ENCODE measurements at regions not wholly inside any gene's neighbourhood (a gene's known extent, or its start where the extent isn't known, plus 50 kb on each side); places are given as distances from the start of the nearest gene placed in this dataset.

DNA sequence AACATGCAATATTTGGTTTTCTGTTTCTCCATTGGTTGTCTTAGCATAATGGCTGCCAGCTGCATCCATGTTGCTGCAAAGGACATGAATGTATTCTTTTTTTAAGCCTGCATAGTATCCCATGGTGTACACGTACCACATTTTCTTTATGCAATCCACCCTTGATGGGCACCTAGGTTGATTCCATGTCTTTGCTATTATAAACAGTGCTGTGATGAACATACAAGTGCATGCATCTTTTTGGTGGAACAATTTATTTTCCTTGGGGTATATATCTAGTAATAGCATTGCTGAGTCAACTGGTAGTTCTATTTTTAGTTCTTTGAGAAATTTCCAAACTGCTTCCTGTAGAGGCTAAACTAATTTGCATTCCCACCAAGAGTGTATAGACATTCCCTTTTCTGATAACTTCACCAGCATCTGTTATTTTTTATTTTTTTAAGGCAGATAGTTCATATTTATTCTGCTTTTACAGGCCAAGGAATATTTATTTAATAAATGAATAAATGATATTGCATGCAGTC is 62.4 kb upstream of the NPHP3 start:
- H2AFZ ChIP-seq = no peak overlapping the region
- no peak overlapping the region for H3K27ac ChIP-seq
- peaks cover 30% of the 10 kb centered on the region for H3K4me1 ChIP-seq (ENCODE audit: insufficient read depth)
- H3K9me3 ChIP-seq (ENCODE audit: low read depth) = no peaks in the 10 kb centered on the region
- no peaks in the 10 kb centered on the region for H3K9me2 ChIP-seq (ENCODE audit: insufficient read depth)
- H3K36me3 ChIP-seq (ENCODE audit: low read depth) = no peaks in the 10 kb centered on the region
- no peak overlapping the region for H3K4me3 ChIP-seq
- in situ Hi-C loops (cut with MboI) = no loop called here
- no peaks in the 10 kb centered on the region for H3K79me2 ChIP-seq (ENCODE audit: insufficient read depth)
- DNase-seq = peak; percentile 25
- no peak overlapping the region for H3K4me2 ChIP-seq (ENCODE audit: unreplicated experiment)
- no peaks in the 10 kb centered on the region for H3K27me3 ChIP-seq (replicated peaks; ENCODE audit: insufficient read depth)
- WGBS, 2 experiments (ENCODE audit: low coverage in 1 of 2, low lambda C conversion rate in 2 of 2, missing lambda C conversion rate in 2 of 2) = 64 to 75% methylated on average over 1 of the region's 1 CpG
- peaks cover 11% of the 10 kb centered on the region for H3F3A ChIP-seq (ENCODE audit: insufficient read depth)
- H3K9ac ChIP-seq = no peak overlapping the region
- H4K20me1 ChIP-seq (ENCODE audit: insufficient read depth) = no peaks in the 10 kb centered on the region
- TF ChIP-seq EZH2phosphoT487 (IDR thresholded peaks at IDR 0.05; ENCODE audit: insufficient read depth, low read depth) (no peak), EZH2 (IDR thresholded peaks at IDR 0.05; ENCODE audit: insufficient read depth, poor library complexity, severe bottlenecking) (no peak)

DNA sequence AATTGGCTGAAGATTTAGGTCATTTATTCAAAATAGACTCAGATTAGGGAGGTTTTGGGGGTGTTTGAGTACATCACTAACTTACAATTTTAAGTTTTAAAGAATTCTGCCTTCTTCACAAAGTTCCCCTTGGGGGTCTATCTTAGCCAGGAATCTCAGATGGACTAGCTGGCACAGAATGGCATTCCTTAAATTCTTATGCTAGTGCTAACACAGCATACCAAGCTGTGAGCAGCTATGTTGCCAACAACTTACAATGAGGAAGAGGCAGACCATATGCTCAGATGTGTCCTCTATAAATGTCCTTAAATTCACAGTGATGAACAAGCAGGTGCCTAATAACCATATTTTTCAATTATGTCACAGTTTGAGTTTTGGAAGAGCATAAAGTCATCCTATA is 60.9 kb upstream of the NPHP3 start:
- no peaks in the 10 kb centered on the region for H4K20me1 ChIP-seq (ENCODE audit: insufficient read depth)
- H3K4me2 ChIP-seq (ENCODE audit: unreplicated experiment) = no peak overlapping the region
- no peak overlapping the region for H2AFZ ChIP-seq
- H3F3A ChIP-seq (ENCODE audit: insufficient read depth) = peaks cover 7% of the 10 kb centered on the region
- no peaks in the 10 kb centered on the region for H3K27me3 ChIP-seq (replicated peaks; ENCODE audit: insufficient read depth)
- TF ChIP-seq EZH2 (IDR thresholded peaks at IDR 0.05; ENCODE audit: insufficient read depth, poor library complexity, severe bottlenecking) = no peak
- TF ChIP-seq EZH2phosphoT487 (IDR thresholded peaks at IDR 0.05; ENCODE audit: insufficient read depth, low read depth) = no peak
- no peak overlapping the region for H3K4me3 ChIP-seq
- H3K4me1 ChIP-seq (ENCODE audit: insufficient read depth) = peaks cover 24% of the 10 kb centered on the region
- no peaks in the 10 kb centered on the region for H3K9me2 ChIP-seq (ENCODE audit: insufficient read depth)
- H3K9me3 ChIP-seq (ENCODE audit: low read depth) = no peaks in the 10 kb centered on the region
- no peak overlapping the region for H3K9ac ChIP-seq
- no peaks in the 10 kb centered on the region for H3K79me2 ChIP-seq (ENCODE audit: insufficient read depth)
- DNase-seq = peak; percentile 31
- H3K27ac ChIP-seq = no peak overlapping the region
- in situ Hi-C loops (cut with MboI) = no loop called here
- no peaks in the 10 kb centered on the region for H3K36me3 ChIP-seq (ENCODE audit: low read depth)

DNA sequence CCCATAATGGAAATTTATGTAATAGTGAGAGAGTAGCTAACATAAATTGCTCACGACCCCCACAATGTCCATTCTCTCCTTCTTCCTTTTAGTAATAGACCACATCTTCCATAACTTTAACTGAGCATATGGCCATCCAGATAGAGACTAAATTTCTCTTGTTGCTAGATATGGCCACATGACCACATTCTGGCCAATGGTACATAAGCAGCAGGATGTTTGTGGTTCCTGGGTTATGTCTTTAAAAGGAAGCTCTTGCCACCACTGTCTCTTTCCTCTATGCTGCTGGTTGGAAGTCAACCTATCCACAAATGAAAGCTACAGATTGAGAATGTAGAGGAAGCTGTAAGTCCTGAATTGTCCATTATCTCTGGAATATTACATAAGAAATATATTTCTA is 59.7 kb upstream of the NPHP3 start:
- in situ Hi-C loops (cut with MboI) = no loop called here
- no peak overlapping the region for H3K4me2 ChIP-seq (ENCODE audit: unreplicated experiment)
- 20 to 38% methylated on average over 1 of the region's 1 CpG for WGBS, 2 experiments (ENCODE audit: low coverage in 1 of 2, low lambda C conversion rate in 2 of 2, missing lambda C conversion rate in 2 of 2)
- no peaks in the 10 kb centered on the region for H3K36me3 ChIP-seq (ENCODE audit: low read depth)
- H3K27me3 ChIP-seq (replicated peaks; ENCODE audit: insufficient read depth) = no peaks in the 10 kb centered on the region
- H3F3A ChIP-seq (ENCODE audit: insufficient read depth) = peaks cover 7% of the 10 kb centered on the region; the same call in 1 of the 2 replicates
- H3K27ac ChIP-seq = no peak overlapping the region
- no peaks in the 10 kb centered on the region for H4K20me1 ChIP-seq (ENCODE audit: insufficient read depth)
- H3K9me2 ChIP-seq (ENCODE audit: insufficient read depth) = no peaks in the 10 kb centered on the region
- H2AFZ ChIP-seq = no peak overlapping the region
- no peak overlapping the region for H3K4me3 ChIP-seq
- H3K9me3 ChIP-seq (ENCODE audit: low read depth) = no peaks in the 10 kb centered on the region
- peaks cover 16% of the 10 kb centered on the region for H3K4me1 ChIP-seq (ENCODE audit: insufficient read depth)
- H3K9ac ChIP-seq = no peak overlapping the region
- TF ChIP-seq EZH2 (IDR thresholded peaks at IDR 0.05; ENCODE audit: insufficient read depth, poor library complexity, severe bottlenecking) (no peak), EZH2phosphoT487 (IDR thresholded peaks at IDR 0.05; ENCODE audit: insufficient read depth, low read depth) (no peak)
- H3K79me2 ChIP-seq (ENCODE audit: insufficient read depth) = no peaks in the 10 kb centered on the region
- DNase-seq = no peak

DNA sequence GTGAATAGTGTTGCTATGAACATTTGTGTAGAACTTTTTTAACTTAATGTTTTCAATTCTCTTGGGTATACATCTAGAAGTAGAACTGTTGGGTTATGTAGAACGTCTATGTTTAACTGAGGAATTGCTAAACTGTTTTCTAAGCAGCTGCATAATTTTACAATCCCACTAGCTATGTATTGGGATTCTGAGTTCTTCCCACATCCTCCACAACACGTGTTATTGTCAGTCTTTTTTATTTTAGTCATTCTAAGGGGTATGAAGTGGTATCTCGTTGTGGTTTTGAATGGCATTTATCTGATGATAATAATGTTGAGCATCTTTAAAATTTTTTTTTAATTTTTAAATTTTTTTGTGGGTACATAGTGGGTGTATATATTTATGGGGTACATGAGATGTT is 55.0 kb upstream of the NPHP3 start:
- no peaks in the 10 kb centered on the region for H3K9me3 ChIP-seq (ENCODE audit: low read depth)
- H3K27me3 ChIP-seq (replicated peaks; ENCODE audit: insufficient read depth) = no peaks in the 10 kb centered on the region
- H4K20me1 ChIP-seq (ENCODE audit: insufficient read depth) = no peaks in the 10 kb centered on the region
- H3K9ac ChIP-seq = no peak overlapping the region
- no peak for TF ChIP-seq EZH2phosphoT487 (IDR thresholded peaks at IDR 0.05; ENCODE audit: insufficient read depth, low read depth)
- no peak for TF ChIP-seq EZH2 (IDR thresholded peaks at IDR 0.05; ENCODE audit: insufficient read depth, poor library complexity, severe bottlenecking)
- H3K36me3 ChIP-seq (ENCODE audit: low read depth) = no peaks in the 10 kb centered on the region
- H2AFZ ChIP-seq = no peak overlapping the region
- peaks cover 7% of the 10 kb centered on the region; the same call in 1 of the 2 replicates for H3F3A ChIP-seq (ENCODE audit: insufficient read depth)
- H3K79me2 ChIP-seq (ENCODE audit: insufficient read depth) = no peaks in the 10 kb centered on the region
- no peak overlapping the region for H3K27ac ChIP-seq
- no peak for DNase-seq
- peaks cover 3% of the 10 kb centered on the region; the same call in 1 of the 2 replicates for H3K4me1 ChIP-seq (ENCODE audit: insufficient read depth)
- 9 to 10% methylated on average over 3 of the region's 3 CpGs for WGBS, 2 experiments (ENCODE audit: low coverage in 1 of 2, low lambda C conversion rate in 2 of 2, missing lambda C conversion rate in 2 of 2)
- no peak overlapping the region for H3K4me3 ChIP-seq
- no peak overlapping the region for H3K4me2 ChIP-seq (ENCODE audit: unreplicated experiment)
- H3K9me2 ChIP-seq (ENCODE audit: insufficient read depth) = no peaks in the 10 kb centered on the region
- in situ Hi-C loops (cut with MboI) = no loop called here
